GM13977 (cell line): ENCODE measurements at regions not wholly inside any gene's neighbourhood (a gene's known extent, or its start where the extent isn't known, plus 50 kb on each side); places are given as distances from the start of the nearest gene placed in this dataset.

Experiments
- DNase-seq: peaks from one replicate; pipeline ENCODE4 v3.0.0; 2012; ENCODE audit warnings: low spot score
- in situ Hi-C: fragments of 300-500 bp; cut with MboI; formaldehyde crosslinking; loops from one replicate; pipeline ENCODE4 v1.12.0; 2022; ENCODE audit warnings: low sequenced_read_pairs, low pct_unique_long_range_greater_than_20kb, mixed read lengths, inconsistent platforms; ENCODE audit not compliant: unreplicated experiment
- TF ChIP-seq, protein P1 (sequence below): IDR thresholded peaks from 2 replicates; pipeline ENCODE4 v1.5.1; 2012; ENCODE audit warnings: mild to moderate bottlenecking, control low read depth; ENCODE audit not compliant: insufficient read depth; ENCODE audit errors: extremely low read depth, missing control alignments

DNA sequence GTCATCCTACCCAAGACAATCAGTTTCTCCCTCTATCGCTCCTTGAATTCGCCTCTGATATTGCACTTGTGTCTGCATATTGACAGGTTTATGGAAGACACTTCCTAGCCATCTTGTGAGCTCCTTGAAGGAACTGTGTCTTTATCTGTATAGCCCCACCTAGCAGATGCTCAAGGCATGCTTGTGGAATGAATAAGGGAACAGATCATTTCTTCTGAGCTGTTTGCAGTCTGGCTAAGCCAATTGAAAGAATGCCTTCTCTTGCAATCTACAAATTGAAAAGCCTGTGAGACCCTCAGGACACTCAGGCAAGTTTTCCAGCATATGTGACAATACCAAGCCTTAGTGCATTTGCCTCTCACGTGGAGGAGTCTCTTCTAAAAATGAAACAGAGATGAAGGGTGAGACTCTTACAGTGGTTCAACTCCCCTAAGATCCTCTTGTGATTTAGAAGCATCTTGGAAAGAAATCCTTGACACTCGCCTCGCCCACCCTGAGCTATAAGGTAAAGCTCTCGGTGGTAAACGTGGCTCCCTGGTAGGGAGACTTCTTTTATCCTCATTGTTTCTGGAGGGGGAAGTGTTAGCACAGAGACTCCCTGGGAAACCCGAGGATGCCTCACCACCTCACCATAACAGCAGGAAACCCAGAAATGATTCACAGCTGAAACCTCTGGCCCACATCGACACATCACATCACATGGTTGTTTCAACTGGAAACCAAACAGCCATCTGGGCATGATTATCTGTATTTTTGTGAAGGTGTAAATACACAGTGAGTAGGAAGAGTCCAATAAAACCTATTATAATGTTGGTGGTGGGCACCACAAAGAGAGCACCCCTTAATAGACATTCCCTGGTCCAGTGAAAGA, 112.3 kb upstream of the BCL2L14 start:
- TF ChIP-seq, protein P1, sequence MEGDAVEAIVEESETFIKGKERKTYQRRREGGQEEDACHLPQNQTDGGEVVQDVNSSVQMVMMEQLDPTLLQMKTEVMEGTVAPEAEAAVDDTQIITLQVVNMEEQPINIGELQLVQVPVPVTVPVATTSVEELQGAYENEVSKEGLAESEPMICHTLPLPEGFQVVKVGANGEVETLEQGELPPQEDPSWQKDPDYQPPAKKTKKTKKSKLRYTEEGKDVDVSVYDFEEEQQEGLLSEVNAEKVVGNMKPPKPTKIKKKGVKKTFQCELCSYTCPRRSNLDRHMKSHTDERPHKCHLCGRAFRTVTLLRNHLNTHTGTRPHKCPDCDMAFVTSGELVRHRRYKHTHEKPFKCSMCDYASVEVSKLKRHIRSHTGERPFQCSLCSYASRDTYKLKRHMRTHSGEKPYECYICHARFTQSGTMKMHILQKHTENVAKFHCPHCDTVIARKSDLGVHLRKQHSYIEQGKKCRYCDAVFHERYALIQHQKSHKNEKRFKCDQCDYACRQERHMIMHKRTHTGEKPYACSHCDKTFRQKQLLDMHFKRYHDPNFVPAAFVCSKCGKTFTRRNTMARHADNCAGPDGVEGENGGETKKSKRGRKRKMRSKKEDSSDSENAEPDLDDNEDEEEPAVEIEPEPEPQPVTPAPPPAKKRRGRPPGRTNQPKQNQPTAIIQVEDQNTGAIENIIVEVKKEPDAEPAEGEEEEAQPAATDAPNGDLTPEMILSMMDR = no peak
- DNase-seq = no peak
- in situ Hi-C loops = no loop called here

DNA sequence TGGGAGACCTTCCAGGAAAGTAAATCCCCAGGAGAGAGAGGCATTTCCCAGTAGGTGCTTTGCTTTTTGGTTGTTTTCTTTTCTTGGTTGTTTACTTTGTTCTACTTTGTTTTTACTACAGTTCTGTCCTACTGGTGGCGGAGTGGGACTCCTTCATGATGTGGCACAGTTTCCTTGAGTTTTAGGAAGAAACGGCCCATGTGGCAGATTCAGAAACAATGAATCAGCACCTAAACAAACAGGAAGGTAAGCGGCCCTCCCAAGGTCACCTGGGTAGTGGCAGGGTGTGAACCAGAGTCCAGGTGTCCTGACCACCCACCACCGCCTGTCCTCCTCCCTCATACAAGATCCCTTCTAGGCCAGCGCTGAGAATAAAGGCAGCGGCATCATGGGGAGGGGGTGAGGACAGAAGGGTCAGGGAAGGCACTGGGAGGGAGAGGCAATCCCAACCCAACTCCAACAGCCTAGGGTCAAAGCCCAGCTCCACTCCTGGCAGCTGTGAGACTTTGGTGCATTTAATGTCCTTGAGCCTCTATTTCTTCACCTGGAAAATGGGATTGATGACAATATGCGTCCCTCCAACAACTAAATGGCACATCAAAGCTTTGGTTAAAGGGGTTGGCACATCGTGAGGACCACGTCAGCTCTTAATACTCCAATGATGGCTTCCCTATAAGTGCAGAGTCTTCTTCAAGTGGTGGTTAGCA, 111.5 kb upstream of the BCL2L14 start:
- DNase-seq = no peak
- in situ Hi-C loops = no loop called here
- TF ChIP-seq, protein P1 = no peak

DNA sequence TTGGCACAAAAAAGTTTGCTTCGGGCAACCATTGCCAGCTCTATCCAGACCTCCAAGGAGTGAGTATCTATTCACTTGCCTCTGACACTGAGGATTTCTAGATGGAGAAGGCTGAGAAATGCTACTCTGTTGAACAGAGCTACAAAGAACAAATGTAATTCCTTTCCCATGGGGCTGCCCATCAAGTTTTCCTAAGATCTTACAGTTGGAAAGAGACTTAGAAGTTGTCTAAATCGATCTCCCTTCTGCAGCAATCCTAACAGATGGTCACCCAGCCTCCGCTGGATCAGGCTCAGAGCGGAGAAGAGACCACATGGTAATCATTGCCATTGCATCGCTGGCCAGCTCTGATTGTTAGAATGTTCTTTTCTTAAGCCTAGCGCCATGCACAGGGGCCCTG, 110.1 kb upstream of the BCL2L14 start:
- DNase-seq = no peak
- in situ Hi-C loops = no loop called here
- TF ChIP-seq, protein P1 = no peak

DNA sequence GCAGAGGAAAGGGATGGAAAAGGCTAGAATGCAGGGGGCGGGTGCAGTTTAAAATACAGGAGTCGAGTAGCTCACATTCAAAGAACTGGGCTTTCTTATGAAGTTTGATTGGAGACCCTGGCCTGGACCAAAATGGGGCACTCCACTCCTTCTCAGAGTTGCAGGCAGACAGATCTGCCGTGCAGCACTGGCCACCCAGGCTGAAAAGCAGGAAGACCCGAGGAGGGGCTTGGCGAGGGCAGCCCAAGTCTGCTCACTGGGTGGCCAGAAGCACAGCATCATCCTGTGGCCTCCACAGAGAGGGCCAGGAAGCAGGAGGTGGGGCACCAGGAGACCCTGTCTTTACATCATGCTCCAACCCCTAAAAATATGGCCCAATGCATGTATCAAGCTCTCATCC, 109.1 kb upstream of the BCL2L14 start:
- TF ChIP-seq, protein P1 = no peak
- in situ Hi-C loops = no loop called here
- no peak for DNase-seq

DNA sequence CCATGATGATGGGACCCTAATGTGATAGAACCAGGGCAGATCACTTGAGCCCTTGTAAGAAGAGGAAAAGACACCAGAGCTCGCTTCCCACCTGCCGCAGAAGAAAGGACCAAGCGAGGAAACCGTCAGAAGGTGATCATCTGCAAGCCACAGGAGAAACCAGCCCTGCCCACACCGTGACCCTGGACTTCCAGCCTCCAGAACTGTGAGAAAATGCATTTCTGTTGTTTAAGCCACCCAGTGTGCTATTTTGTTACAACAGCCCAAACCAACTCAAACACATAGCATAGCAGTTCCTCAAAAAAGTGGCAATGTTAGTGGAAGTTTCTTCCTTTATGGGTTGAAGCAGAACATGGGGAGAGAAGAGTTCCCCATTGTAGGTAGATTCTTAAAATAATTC, 107.9 kb upstream of the BCL2L14 start:
- no peak for DNase-seq
- in situ Hi-C loops = no loop called here
- TF ChIP-seq, protein P1 = no peak

DNA sequence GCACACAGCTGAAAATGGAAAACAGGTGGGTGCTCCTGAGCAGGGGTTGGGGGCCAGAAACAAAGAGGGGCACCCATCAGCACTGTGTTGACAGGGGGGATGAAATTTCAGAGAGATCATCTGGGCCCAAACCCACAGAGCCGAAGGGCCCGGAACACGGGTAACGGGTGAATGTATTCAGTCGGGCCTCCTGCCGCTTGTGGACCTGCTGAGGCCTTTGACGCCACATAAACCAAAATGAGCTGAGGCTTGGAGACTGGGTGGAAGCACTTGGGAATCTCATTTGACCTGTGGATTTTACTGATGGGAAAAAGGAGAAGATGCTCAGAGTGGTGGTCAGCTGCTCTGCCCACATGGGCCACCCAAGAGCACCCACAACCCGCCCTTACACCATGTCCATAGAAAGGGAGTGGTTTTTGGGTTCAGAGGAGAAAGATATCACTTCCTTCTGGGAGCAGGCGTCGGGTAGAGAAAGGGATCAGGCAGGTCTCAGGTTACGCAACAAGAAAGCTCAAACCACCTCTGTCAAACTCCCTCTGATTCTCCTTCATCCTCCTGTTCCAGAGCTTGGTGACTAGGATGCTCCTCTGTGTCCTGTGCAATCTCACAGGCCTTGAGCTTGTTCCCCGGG, 106.8 kb upstream of the BCL2L14 start:
- TF ChIP-seq, protein P1 = no peak
- in situ Hi-C loops = no loop called here
- no peak for DNase-seq
